GM03348 (cell line): ENCODE measurements at regions not wholly inside any gene's neighbourhood (a gene's known extent, or its start where the extent isn't known, plus 50 kb on each side); places are given as distances from the start of the nearest gene placed in this dataset.
"Not testable (repeated sequence)": the region's sequence is repeated elsewhere in the genome, so short reads cannot be mapped to it uniquely, and the experiment has no call there.

ENCODE experiments used
- DNase-seq: peaks from one replicate; pipeline ENCODE4 v3.0.0; 2012; ENCODE audit warnings: low spot score

GRCh38 chrX:3435916-3436315 lies 89.5 kb upstream of the MXRA5 start:
- DNase-seq = not testable (repeated sequence)

- no peak for DNase-seq
Observed at GRCh38 chrX:3435057-3435456, 88.6 kb upstream of the MXRA5 start.

- DNase-seq = peak; percentile 42
Observed at GRCh38 chrX:3428792-3429191, 82.3 kb upstream of the MXRA5 start.

- no peak for DNase-seq
Observed at GRCh38 chrX:3426552-3426951, 80.1 kb upstream of the MXRA5 start.

- no peak for DNase-seq
Observed at GRCh38 chrX:3425031-3425430, 78.6 kb upstream of the MXRA5 start.

- DNase-seq = no peak
Observed at GRCh38 chrX:3420316-3420715, 73.9 kb upstream of the MXRA5 start.

GRCh38 chrX:3415011-3415410 lies 68.6 kb upstream of the MXRA5 start:
- no peak for DNase-seq

- DNase-seq = not testable (repeated sequence)
Observed at GRCh38 chrX:3411626-3412025, 65.2 kb upstream of the MXRA5 start.

GRCh38 chrX:3409936-3410335 lies 63.5 kb upstream of the MXRA5 start:
- DNase-seq = not testable (repeated sequence)

- DNase-seq = no peak
Observed at GRCh38 chrX:3407781-3408180, 61.3 kb upstream of the MXRA5 start.

- no peak for DNase-seq
Observed at GRCh38 chrX:3407121-3407520, 60.7 kb upstream of the MXRA5 start.

- peak; percentile 24 for DNase-seq
Observed at GRCh38 chrX:3403748-3404147, 57.3 kb upstream of the MXRA5 start.
